Hepatocyte (in vitro differentiated cells): ENCODE measurements at regions not wholly inside any gene's neighbourhood (a gene's known extent, or its start where the extent isn't known, plus 50 kb on each side); places are given as distances from the start of the nearest gene placed in this dataset.

Source experiments
- DNase-seq: peaks from one replicate; pipeline ENCODE4 v3.0.0-alpha.2; 2016; ENCODE audit warnings: low spot score
- H2AFZ ChIP-seq: fragments of 200-600 bp; sonication (generic); 2 replicates; pipeline ENCODE4 v1.6.0; 2016; ENCODE audit warnings: antibody characterized with exemption, mild to moderate bottlenecking
- H3K27ac ChIP-seq: fragments of 200-600 bp; sonication (generic); 2 replicates; pipeline ENCODE4 v1.5.1; 2016; ENCODE audit warnings: mild to moderate bottlenecking
- H3K27me3 ChIP-seq: fragments of 200-600 bp; sonication (generic); 2 replicates; pipeline ENCODE4 v1.6.1; 2016
- H3K36me3 ChIP-seq: fragments of 200-600 bp; sonication (generic); replicated peaks from 2 replicates; pipeline ENCODE4 v1.5.1; 2016; ENCODE audit warnings: low read depth; ENCODE audit not compliant: insufficient read depth
- H3K4me1 ChIP-seq: fragments of 200-600 bp; sonication (generic); 2 replicates; pipeline ENCODE4 v1.5.1; 2016; ENCODE audit warnings: mild to moderate bottlenecking, moderate library complexity; ENCODE audit not compliant: insufficient read depth
- H3K4me2 ChIP-seq: fragments of 200-600 bp; sonication (generic); 2 replicates; pipeline ENCODE4 v1.6.0; 2016
- H3K4me3 ChIP-seq: fragments of 200-600 bp; sonication (generic); 2 replicates; pipeline ENCODE4 v1.5.1; 2016; ENCODE audit warnings: mild to moderate bottlenecking
- H3K79me2 ChIP-seq: fragments of 200-600 bp; sonication (generic); 2 replicates; pipeline ENCODE4 v1.6.0; 2017; ENCODE audit warnings: mild to moderate bottlenecking
- H3K9me2 ChIP-seq: fragments of 200-600 bp; sonication (generic); replicated peaks from 2 replicates; pipeline ENCODE4 v1.6.0; 2017; ENCODE audit warnings: mild to moderate bottlenecking; ENCODE audit not compliant: insufficient read depth
- H3K9me3 ChIP-seq: fragments of 200-600 bp; sonication (generic); 2 replicates; pipeline ENCODE4 v1.5.1; 2016; ENCODE audit warnings: low read depth, mild to moderate bottlenecking
- H4K20me1 ChIP-seq: fragments of 200-600 bp; sonication (generic); 2 replicates; pipeline ENCODE4 v1.6.0; 2016; ENCODE audit warnings: mild to moderate bottlenecking; ENCODE audit not compliant: insufficient read depth, poor library complexity, severe bottlenecking
- EZH2 ChIP-seq: fragments of 200-600 bp; sonication (generic); IDR thresholded peaks from 2 replicates; pipeline ENCODE4 v1.6.1; 2016; ENCODE audit warnings: antibody characterized with exemption, mild to moderate bottlenecking, borderline replicate concordance
- EZH2phosphoT487 ChIP-seq: fragments of 200-600 bp; sonication (generic); IDR thresholded peaks from one replicate; pipeline ENCODE4 v1.6.1; 2018; ENCODE audit warnings: antibody characterized with exemption, mild to moderate bottlenecking, low read depth, moderate library complexity; ENCODE audit not compliant: unreplicated experiment, severe bottlenecking
- WGBS: methylation state at CpG from one replicate; pipeline ENCODE4 v1.1.6; 2016; ENCODE audit warnings: low lambda C conversion rate; ENCODE audit errors: missing lambda C conversion rate; 5-methylcytosine and 5-hydroxymethylcytosine counted together
- TF ChIP-seq, protein P1 (sequence below): fragments of 200-600 bp; sonication (generic); IDR thresholded peaks from 2 replicates; pipeline ENCODE4 v1.5.1; 2016; ENCODE audit warnings: antibody characterized with exemption, mild to moderate bottlenecking; ENCODE audit not compliant: poor library complexity

DNA sequence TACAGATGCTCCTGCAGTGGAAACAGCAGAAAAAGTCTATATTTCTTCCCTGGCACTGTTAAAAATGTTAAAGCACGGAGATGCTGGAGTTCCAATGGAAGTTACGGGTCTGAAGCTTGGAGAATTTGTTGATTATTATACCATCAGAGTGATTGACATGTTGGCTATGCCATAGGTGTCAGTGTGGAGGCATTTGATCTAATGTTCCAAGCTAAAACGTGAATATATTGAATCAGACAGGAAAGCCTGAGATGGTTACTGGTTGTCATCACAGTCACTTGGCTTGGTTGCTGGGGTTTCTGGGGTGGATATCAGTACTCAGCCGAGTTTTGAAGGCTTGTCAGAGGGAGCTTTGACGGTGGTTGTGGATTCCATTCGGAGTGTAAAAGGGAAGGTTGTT is 262.9 kb upstream of the CNTNAP5 start:
- no peak overlapping the region for H3K4me3 ChIP-seq
- H3K79me2 ChIP-seq: no peaks in the 10 kb centered on the region
- H3K9me3 ChIP-seq: no peaks in the 10 kb centered on the region
- H3K27me3 ChIP-seq: no peaks in the 10 kb centered on the region
- no peak overlapping the region for H2AFZ ChIP-seq
- DNase-seq: no peak
- WGBS: 89% methylated on average over 6 of the region's 6 CpGs
- no peaks in the 10 kb centered on the region for H3K4me1 ChIP-seq
- H3K4me2 ChIP-seq: no peak overlapping the region
- no peaks in the 10 kb centered on the region for H4K20me1 ChIP-seq
- H3K9me2 ChIP-seq: no peaks in the 10 kb centered on the region
- H3K27ac ChIP-seq: no peak overlapping the region
- TF ChIP-seq EZH2phosphoT487 (no peak), EZH2 (no peak)
- TF ChIP-seq, protein P1, sequence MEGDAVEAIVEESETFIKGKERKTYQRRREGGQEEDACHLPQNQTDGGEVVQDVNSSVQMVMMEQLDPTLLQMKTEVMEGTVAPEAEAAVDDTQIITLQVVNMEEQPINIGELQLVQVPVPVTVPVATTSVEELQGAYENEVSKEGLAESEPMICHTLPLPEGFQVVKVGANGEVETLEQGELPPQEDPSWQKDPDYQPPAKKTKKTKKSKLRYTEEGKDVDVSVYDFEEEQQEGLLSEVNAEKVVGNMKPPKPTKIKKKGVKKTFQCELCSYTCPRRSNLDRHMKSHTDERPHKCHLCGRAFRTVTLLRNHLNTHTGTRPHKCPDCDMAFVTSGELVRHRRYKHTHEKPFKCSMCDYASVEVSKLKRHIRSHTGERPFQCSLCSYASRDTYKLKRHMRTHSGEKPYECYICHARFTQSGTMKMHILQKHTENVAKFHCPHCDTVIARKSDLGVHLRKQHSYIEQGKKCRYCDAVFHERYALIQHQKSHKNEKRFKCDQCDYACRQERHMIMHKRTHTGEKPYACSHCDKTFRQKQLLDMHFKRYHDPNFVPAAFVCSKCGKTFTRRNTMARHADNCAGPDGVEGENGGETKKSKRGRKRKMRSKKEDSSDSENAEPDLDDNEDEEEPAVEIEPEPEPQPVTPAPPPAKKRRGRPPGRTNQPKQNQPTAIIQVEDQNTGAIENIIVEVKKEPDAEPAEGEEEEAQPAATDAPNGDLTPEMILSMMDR: no peak
- no peaks in the 10 kb centered on the region for H3K36me3 ChIP-seq

DNA sequence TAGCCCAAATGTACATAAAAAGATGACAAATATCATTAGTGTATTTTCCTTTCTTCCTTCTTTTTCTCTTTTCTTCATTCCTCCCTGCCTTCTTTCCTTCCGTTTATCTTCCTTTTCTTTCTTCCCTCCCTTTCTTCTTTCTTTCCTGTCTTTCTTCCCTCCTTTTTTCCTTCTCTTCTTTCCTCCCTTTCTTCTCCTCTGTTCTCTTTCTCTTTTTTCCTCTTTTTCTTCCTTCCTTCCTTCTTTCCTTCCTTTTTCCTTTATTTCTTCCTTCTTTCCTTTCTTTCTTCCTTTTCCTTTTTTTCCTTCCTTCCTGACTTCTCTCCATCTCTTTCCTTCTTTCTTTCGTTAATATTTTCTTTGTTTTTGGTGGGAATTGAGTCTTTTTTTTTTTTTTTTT is 256.9 kb upstream of the CNTNAP5 start:
- H3K4me1 ChIP-seq: no peaks in the 10 kb centered on the region
- H3K4me2 ChIP-seq: no peak overlapping the region
- H3K27ac ChIP-seq: no peak overlapping the region
- H3K4me3 ChIP-seq: no peak overlapping the region
- no peaks in the 10 kb centered on the region for H4K20me1 ChIP-seq
- no peak overlapping the region for H2AFZ ChIP-seq
- WGBS: 93% methylated on average over 2 of the region's 2 CpGs
- no peaks in the 10 kb centered on the region for H3K36me3 ChIP-seq
- H3K79me2 ChIP-seq: no peaks in the 10 kb centered on the region
- no peak for TF ChIP-seq EZH2
- no peak for TF ChIP-seq EZH2phosphoT487
- TF ChIP-seq, protein P1: no peak
- no peaks in the 10 kb centered on the region for H3K27me3 ChIP-seq
- no peaks in the 10 kb centered on the region for H3K9me2 ChIP-seq
- H3K9me3 ChIP-seq: no peaks in the 10 kb centered on the region
- no peak for DNase-seq

DNA sequence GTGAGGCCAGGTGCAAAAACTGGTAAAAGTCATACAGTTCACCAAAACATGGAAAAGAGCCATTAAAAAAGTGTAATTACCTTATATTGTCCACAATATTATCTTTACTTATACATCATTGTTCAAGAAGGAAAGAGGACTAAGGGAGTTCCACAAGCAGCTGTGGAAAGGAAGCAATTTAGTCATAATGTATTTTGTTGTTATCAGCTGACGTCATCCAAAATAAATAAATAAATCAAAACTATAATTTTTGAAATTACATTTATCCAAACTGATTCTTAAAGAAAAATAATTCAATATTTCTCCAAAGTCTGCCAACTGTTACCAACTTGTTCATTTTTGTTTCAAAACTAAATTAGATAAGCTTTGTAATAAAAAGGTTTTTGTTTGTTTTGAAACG is 256.1 kb upstream of the CNTNAP5 start:
- Histone ChIP-seq H4K20me1 (no peaks in the 10 kb centered on the region), H3K9me2 (no peaks in the 10 kb centered on the region), H2AFZ (no peak overlapping the region), H3K79me2 (no peaks in the 10 kb centered on the region), H3K4me1 (no peaks in the 10 kb centered on the region), H3K4me2 (no peak overlapping the region), H3K27me3 (no peaks in the 10 kb centered on the region), H3K4me3 (no peak overlapping the region), H3K9me3 (no peaks in the 10 kb centered on the region), H3K36me3 (no peaks in the 10 kb centered on the region), H3K27ac (no peak overlapping the region)
- 88% methylated on average over 2 of the region's 2 CpGs for WGBS
- no peak for TF ChIP-seq EZH2
- no peak for DNase-seq

DNA sequence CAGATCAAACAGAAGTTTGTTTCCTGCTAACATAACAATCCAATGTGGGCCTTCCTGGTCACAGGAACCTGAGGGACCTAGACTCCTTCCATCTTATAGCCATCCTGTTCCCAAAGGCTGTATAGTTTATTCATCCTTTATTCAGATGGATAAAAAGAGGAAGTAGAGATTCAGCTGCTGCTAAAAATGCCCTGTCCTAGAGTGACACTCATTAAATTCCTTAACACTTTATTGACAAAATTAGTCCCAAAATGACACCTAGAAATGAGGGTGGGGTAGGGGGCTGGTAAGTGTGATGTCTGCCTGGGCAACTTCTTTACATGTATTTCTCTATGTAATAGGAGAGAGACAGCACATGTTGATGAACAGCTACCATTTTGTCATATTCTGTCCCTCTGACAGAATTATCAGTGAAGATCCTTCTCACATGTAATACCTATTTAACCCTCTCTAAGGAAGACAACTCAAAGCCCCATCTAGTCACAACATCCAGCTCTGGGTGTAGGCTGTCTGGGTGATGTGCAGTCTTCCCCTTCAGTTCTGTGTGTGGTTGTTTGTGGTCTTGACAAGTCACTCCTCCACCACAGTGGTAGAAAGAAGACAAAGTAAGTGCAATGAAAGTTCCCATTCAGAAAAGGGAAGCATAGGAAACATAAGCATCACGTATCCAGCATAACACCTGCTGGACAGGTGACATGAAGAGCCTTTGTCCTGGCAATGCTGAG is 253.9 kb upstream of the CNTNAP5 start:
- no peaks in the 10 kb centered on the region for H3K9me2 ChIP-seq
- no peaks in the 10 kb centered on the region for H3K4me1 ChIP-seq
- no peaks in the 10 kb centered on the region for H3K36me3 ChIP-seq
- H3K4me3 ChIP-seq: no peak overlapping the region
- no peak overlapping the region for H3K4me2 ChIP-seq
- no peaks in the 10 kb centered on the region for H3K9me3 ChIP-seq
- no peaks in the 10 kb centered on the region for H3K79me2 ChIP-seq
- TF ChIP-seq EZH2phosphoT487: no peak
- no peak for TF ChIP-seq EZH2
- TF ChIP-seq, protein P1: no peak
- no peak overlapping the region for H2AFZ ChIP-seq
- DNase-seq: no peak
- H3K27ac ChIP-seq: no peak overlapping the region
- no peaks in the 10 kb centered on the region for H3K27me3 ChIP-seq
- 83% methylated on average over 1 of the region's 1 CpG for WGBS
- H4K20me1 ChIP-seq: no peaks in the 10 kb centered on the region
